ENCODE measurements at regions not wholly inside any gene's neighbourhood (a gene's known extent, or its start where the extent isn't known, plus 50 kb on each side); places are given as distances from the start of the nearest gene placed in this dataset.

DNA sequence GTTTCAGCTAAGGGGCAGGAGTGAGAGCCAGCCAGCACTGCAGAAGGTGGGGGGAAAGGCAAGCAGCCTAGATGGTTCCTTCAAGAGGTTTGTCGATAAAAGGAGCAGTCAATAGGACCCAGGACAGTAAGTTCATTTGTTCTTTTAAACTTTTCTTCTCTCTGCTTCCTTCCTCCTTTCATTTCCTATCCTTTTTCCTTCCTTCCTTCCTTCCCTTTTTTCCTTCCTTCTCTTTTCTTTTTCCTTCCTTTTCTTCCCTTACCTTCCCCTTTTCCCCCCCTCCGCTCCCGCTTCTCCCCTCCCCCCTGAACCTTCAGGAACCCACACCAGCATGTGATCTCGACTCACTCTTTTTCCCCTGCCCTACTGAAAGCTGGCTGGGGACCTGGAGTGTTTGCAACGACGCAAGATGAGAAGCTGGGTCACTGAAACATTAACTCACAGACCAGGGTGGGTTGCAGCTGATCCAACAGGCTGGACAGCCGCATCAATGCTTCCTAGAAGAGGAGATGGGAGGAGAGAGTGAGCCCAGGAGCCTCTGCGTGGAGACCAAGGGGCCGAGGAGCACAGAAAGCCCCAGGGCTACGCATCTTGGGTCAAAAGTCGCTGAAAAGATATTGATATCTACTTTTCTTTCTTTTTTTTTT is 103.4 kb upstream of the SDK1 start:
- POLR2A ChIA-PET = no interaction called here
- WGBS (ENCODE audit: insufficient coverage) = 71% methylated on average over 4 of the region's 11 CpGs
- CTCF ChIA-PET = no interaction called here
- no peak for DNase-seq
- H3K4me1 ChIP-seq (ENCODE audit: control extremely low read depth in 1 of 4, control insufficient read depth in 4 of 4, insufficient read depth in 4 of 4, low read length in 3 of 4) = peaks cover 0 to 8% (median 1%) of the 10 kb centered on the region in 4 experiments
- H3K36me3 ChIP-seq (ENCODE audit: control insufficient read depth in 4 of 4, insufficient read depth in 4 of 4, low read length in 3 of 4) = no peaks in the 10 kb centered on the region
- no peak overlapping the region for H3K4me3 ChIP-seq (ENCODE audit: control insufficient read depth in 1 of 7, extremely low read depth in 1 of 7, insufficient read depth in 4 of 7, low read depth in 2 of 7, low read length in 6 of 7)
- H3K27ac ChIP-seq (ENCODE audit: insufficient read depth in 1 of 2, low read depth in 1 of 2, low read length in 2 of 2, poor library complexity in 1 of 2, severe bottlenecking in 2 of 2) = no peak overlapping the region
- peaks cover 0 to 9% (median 2%) of the 10 kb centered on the region in 5 experiments for H3K9me3 ChIP-seq (ENCODE audit: control extremely low read depth in 1 of 5, control insufficient read depth in 4 of 5, insufficient read depth in 2 of 5, low read depth in 1 of 5, low read length in 4 of 5)
- H3K27me3 ChIP-seq (replicated peaks in 2 of 5; ENCODE audit: control insufficient read depth in 4 of 5, insufficient read depth in 5 of 5, low read length in 4 of 5) = no peaks in the 10 kb centered on the region

DNA sequence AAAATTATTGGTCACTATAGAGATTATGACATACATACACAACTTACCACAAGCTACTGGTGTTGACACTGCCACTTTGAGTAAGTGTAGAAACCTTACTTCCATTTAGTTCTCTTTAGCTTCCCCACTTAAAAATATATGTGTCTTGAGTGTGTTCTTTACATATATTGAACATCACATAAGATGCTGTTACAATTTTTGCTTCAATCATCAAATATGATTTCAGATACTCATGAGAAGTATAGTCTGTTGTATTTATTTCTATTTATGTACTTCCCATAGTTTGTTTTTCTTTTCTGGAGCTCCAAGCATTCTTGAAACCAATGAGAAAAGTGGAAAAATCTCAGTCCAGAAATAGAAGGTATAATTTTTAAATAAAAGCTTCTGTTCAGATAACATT is 102.7 kb upstream of the SDK1 start:
- CTCF ChIA-PET = no interaction called here
- Histone ChIP-seq H3K4me3 (ENCODE audit: control insufficient read depth in 1 of 7, extremely low read depth in 1 of 7, insufficient read depth in 4 of 7, low read depth in 2 of 7, low read length in 6 of 7) (no peak overlapping the region), H3K36me3 (ENCODE audit: control insufficient read depth in 4 of 4, insufficient read depth in 4 of 4, low read length in 3 of 4) (no peaks in the 10 kb centered on the region), H3K27me3 (replicated peaks in 2 of 5; ENCODE audit: control insufficient read depth in 4 of 5, insufficient read depth in 5 of 5, low read length in 4 of 5) (no peaks in the 10 kb centered on the region), H3K9me3 (ENCODE audit: control extremely low read depth in 1 of 5, control insufficient read depth in 4 of 5, insufficient read depth in 2 of 5, low read depth in 1 of 5, low read length in 4 of 5) (peaks cover 0 to 9% (median 2%) of the 10 kb centered on the region in 5 experiments), H3K4me1 (ENCODE audit: control extremely low read depth in 1 of 4, control insufficient read depth in 4 of 4, insufficient read depth in 4 of 4, low read length in 3 of 4) (peaks cover 0 to 8% (median 1%) of the 10 kb centered on the region in 4 experiments), H3K27ac (ENCODE audit: insufficient read depth in 1 of 2, low read depth in 1 of 2, low read length in 2 of 2, poor library complexity in 1 of 2, severe bottlenecking in 2 of 2) (no peak overlapping the region)
- POLR2A ChIA-PET = no interaction called here
- DNase-seq = no peak

- Histone ChIP-seq H3K27me3 (replicated peaks in 2 of 5; ENCODE audit: control insufficient read depth in 4 of 5, insufficient read depth in 5 of 5, low read length in 4 of 5) (no peaks in the 10 kb centered on the region), H3K9me3 (ENCODE audit: control extremely low read depth in 1 of 5, control insufficient read depth in 4 of 5, insufficient read depth in 2 of 5, low read depth in 1 of 5, low read length in 4 of 5) (peaks cover 0 to 2% (median 0%) of the 10 kb centered on the region in 5 experiments), H3K36me3 (ENCODE audit: control insufficient read depth in 4 of 4, insufficient read depth in 4 of 4, low read length in 3 of 4) (no peaks in the 10 kb centered on the region), H3K4me3 (ENCODE audit: control insufficient read depth in 1 of 7, extremely low read depth in 1 of 7, insufficient read depth in 4 of 7, low read depth in 2 of 7, low read length in 6 of 7) (no peak overlapping the region), H3K27ac (ENCODE audit: insufficient read depth in 1 of 2, low read depth in 1 of 2, low read length in 2 of 2, poor library complexity in 1 of 2, severe bottlenecking in 2 of 2) (no peak overlapping the region), H3K4me1 (ENCODE audit: control extremely low read depth in 1 of 4, control insufficient read depth in 4 of 4, insufficient read depth in 4 of 4, low read length in 3 of 4) (peaks cover 0 to 8% (median 2%) of the 10 kb centered on the region in 4 experiments)
- DNase-seq = peak in 2 of 3 donors; percentile 21 to 28
- POLR2A ChIA-PET = no interaction called here
- WGBS (ENCODE audit: insufficient coverage) = 100% methylated on average over 1 of the region's 1 CpG
- CTCF ChIA-PET = interaction anchor here (0.8 kb wide), 1 partner anchor 313 kb away, joined by 3 read pairs; no protein-coding TSS in a partner anchor
Observed at GRCh38 chr7:3200504-3200903, 100.5 kb upstream of the SDK1 start.

DNA sequence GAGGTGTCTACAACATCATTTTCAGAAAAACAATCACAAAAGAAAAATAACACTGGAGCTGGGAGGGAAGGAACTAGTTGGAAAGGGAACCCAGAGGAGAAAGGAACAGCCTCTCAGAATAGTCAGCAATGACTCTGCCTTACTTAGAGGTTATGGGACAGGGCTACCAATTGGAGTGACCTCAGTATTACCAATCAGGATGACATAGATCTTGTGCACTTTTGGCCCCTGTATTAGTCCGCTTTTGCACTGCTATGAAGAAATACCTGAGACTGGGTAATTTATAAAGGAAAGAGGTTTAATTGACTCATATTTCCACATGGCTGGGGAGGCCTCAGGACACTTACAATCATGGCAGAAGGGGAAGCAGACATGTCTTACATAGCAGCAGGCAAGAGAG is 99.7 kb upstream of the SDK1 start:
- Histone ChIP-seq H3K36me3 (ENCODE audit: control insufficient read depth in 4 of 4, insufficient read depth in 4 of 4, low read length in 3 of 4) (no peaks in the 10 kb centered on the region), H3K27me3 (replicated peaks in 2 of 5; ENCODE audit: control insufficient read depth in 4 of 5, insufficient read depth in 5 of 5, low read length in 4 of 5) (no peaks in the 10 kb centered on the region), H3K4me1 (ENCODE audit: control extremely low read depth in 1 of 4, control insufficient read depth in 4 of 4, insufficient read depth in 4 of 4, low read length in 3 of 4) (peaks cover 0 to 8% (median 2%) of the 10 kb centered on the region in 4 experiments), H3K9me3 (ENCODE audit: control extremely low read depth in 1 of 5, control insufficient read depth in 4 of 5, insufficient read depth in 2 of 5, low read depth in 1 of 5, low read length in 4 of 5) (peaks cover 0 to 2% (median 0%) of the 10 kb centered on the region in 5 experiments), H3K27ac (ENCODE audit: insufficient read depth in 1 of 2, low read depth in 1 of 2, low read length in 2 of 2, poor library complexity in 1 of 2, severe bottlenecking in 2 of 2) (no peak overlapping the region), H3K4me3 (ENCODE audit: control insufficient read depth in 1 of 7, extremely low read depth in 1 of 7, insufficient read depth in 4 of 7, low read depth in 2 of 7, low read length in 6 of 7) (no peak overlapping the region)
- POLR2A ChIA-PET = no interaction called here
- CTCF ChIA-PET = interaction anchor here (0.8 kb wide), 1 partner anchor 314 kb away, joined by 3 read pairs; no protein-coding TSS in a partner anchor
- no peak for DNase-seq
- WGBS (ENCODE audit: insufficient coverage) = 43% methylated on average over 1 of the region's 1 CpG

- CTCF ChIA-PET = no interaction called here
- WGBS (ENCODE audit: insufficient coverage) = 37% methylated on average over 5 of the region's 6 CpGs
Observed at GRCh38 chr7:3201937-3202710, 98.9 kb upstream of the SDK1 start.

GRCh38 chr7:3204526-3204925 is 96.5 kb upstream of the SDK1 start:
- WGBS (ENCODE audit: insufficient coverage) = 92% methylated on average over 6 of the region's 6 CpGs
- Histone ChIP-seq H3K9me3 (ENCODE audit: control extremely low read depth in 1 of 5, control insufficient read depth in 4 of 5, insufficient read depth in 2 of 5, low read depth in 1 of 5, low read length in 4 of 5) (peaks cover 0 to 8% (median 0%) of the 10 kb centered on the region in 5 experiments), H3K4me3 (ENCODE audit: control insufficient read depth in 1 of 7, extremely low read depth in 1 of 7, insufficient read depth in 4 of 7, low read depth in 2 of 7, low read length in 6 of 7) (no peak overlapping the region), H3K27me3 (replicated peaks in 2 of 5; ENCODE audit: control insufficient read depth in 4 of 5, insufficient read depth in 5 of 5, low read length in 4 of 5) (no peaks in the 10 kb centered on the region), H3K36me3 (ENCODE audit: control insufficient read depth in 4 of 4, insufficient read depth in 4 of 4, low read length in 3 of 4) (no peaks in the 10 kb centered on the region), H3K27ac (ENCODE audit: insufficient read depth in 1 of 2, low read depth in 1 of 2, low read length in 2 of 2, poor library complexity in 1 of 2, severe bottlenecking in 2 of 2) (no peak overlapping the region), H3K4me1 (ENCODE audit: control extremely low read depth in 1 of 4, control insufficient read depth in 4 of 4, insufficient read depth in 4 of 4, low read length in 3 of 4) (peaks cover 0 to 8% (median 2%) of the 10 kb centered on the region in 4 experiments)
- DNase-seq = no peak
- ChIA-PET POLR2A (no interaction called here), CTCF (interaction anchor here (0.8 kb wide), 1 partner anchor 10 kb away, joined by 3 read pairs; no protein-coding TSS in a partner anchor)

More at GRCh38 chr7:3201937-3202710, 98.9 kb upstream of the SDK1 start:
- Histone ChIP-seq H3K9me3 (ENCODE audit: control extremely low read depth in 1 of 5, control insufficient read depth in 4 of 5, insufficient read depth in 2 of 5, low read depth in 1 of 5, low read length in 4 of 5) (peaks cover 0 to 2% (median 0%) of the 10 kb centered on the region in 5 experiments), H3K36me3 (ENCODE audit: control insufficient read depth in 4 of 4, insufficient read depth in 4 of 4, low read length in 3 of 4) (no peaks in the 10 kb centered on the region), H3K4me1 (ENCODE audit: control extremely low read depth in 1 of 4, control insufficient read depth in 4 of 4, insufficient read depth in 4 of 4, low read length in 3 of 4) (peaks cover 0 to 8% (median 2%) of the 10 kb centered on the region in 4 experiments), H3K4me3 (ENCODE audit: control insufficient read depth in 1 of 7, extremely low read depth in 1 of 7, insufficient read depth in 4 of 7, low read depth in 2 of 7, low read length in 6 of 7) (no peak overlapping the region), H3K27me3 (replicated peaks in 2 of 5; ENCODE audit: control insufficient read depth in 4 of 5, insufficient read depth in 5 of 5, low read length in 4 of 5) (no peaks in the 10 kb centered on the region), H3K27ac (ENCODE audit: insufficient read depth in 1 of 2, low read depth in 1 of 2, low read length in 2 of 2, poor library complexity in 1 of 2, severe bottlenecking in 2 of 2) (no peak overlapping the region)
- peak in 2 of 3 donors; percentile 35 to 36 for DNase-seq
- POLR2A ChIA-PET = no interaction called here

- H3K27ac ChIP-seq (ENCODE audit: insufficient read depth in 1 of 2, low read depth in 1 of 2, low read length in 2 of 2, poor library complexity in 1 of 2, severe bottlenecking in 2 of 2) = no peak overlapping the region
- ChIA-PET CTCF (interaction anchor here (1.3 kb wide), 1 partner anchor 14 kb away, joined by 3 read pairs; no protein-coding TSS in a partner anchor), POLR2A (no interaction called here)
- H3K27me3 ChIP-seq (replicated peaks in 2 of 5; ENCODE audit: control insufficient read depth in 4 of 5, insufficient read depth in 5 of 5, low read length in 4 of 5) = no peaks in the 10 kb centered on the region
- no peak for DNase-seq
- no peak overlapping the region for H3K4me3 ChIP-seq (ENCODE audit: control insufficient read depth in 1 of 7, extremely low read depth in 1 of 7, insufficient read depth in 4 of 7, low read depth in 2 of 7, low read length in 6 of 7)
- no peaks in the 10 kb centered on the region for H3K36me3 ChIP-seq (ENCODE audit: control insufficient read depth in 4 of 4, insufficient read depth in 4 of 4, low read length in 3 of 4)
- H3K4me1 ChIP-seq (ENCODE audit: control extremely low read depth in 1 of 4, control insufficient read depth in 4 of 4, insufficient read depth in 4 of 4, low read length in 3 of 4) = peaks cover 0 to 8% (median 2%) of the 10 kb centered on the region in 4 experiments
- peaks cover 0 to 12% (median 0%) of the 10 kb centered on the region in 5 experiments for H3K9me3 ChIP-seq (ENCODE audit: control extremely low read depth in 1 of 5, control insufficient read depth in 4 of 5, insufficient read depth in 2 of 5, low read depth in 1 of 5, low read length in 4 of 5)
- 100% methylated on average over 1 of the region's 5 CpGs for WGBS (ENCODE audit: insufficient coverage)
Observed at GRCh38 chr7:3206101-3206500, 95.0 kb upstream of the SDK1 start.
